GM21529 (cell line): ENCODE measurements at regions not wholly inside any gene's neighbourhood (a gene's known extent, or its start where the extent isn't known, plus 50 kb on each side); places are given as distances from the start of the nearest gene placed in this dataset.
"Not testable (repeated sequence)": the region's sequence is repeated elsewhere in the genome, so short reads cannot be mapped to it uniquely, and the experiment has no call there.

ENCODE experiments used
- ATAC-seq: cut with Tn5 transposase; IDR thresholded peaks from one replicate; pipeline ENCODE4 v1.9.1; 2021; ENCODE audit not compliant: unreplicated experiment

- ATAC-seq = no peak
Observed at GRCh38 chr13:22903301-22903700, 277.5 kb upstream of the SGCG start.

- no peak for ATAC-seq
Observed at GRCh38 chr13:22903925-22904324, 276.9 kb upstream of the SGCG start.

- no peak for ATAC-seq
Observed at GRCh38 chr13:22915442-22916082, 265.2 kb upstream of the SGCG start.

GRCh38 chr13:22916276-22916675 is 264.5 kb upstream of the SGCG start:
- not testable (repeated sequence) for ATAC-seq

- no peak for ATAC-seq
Observed at GRCh38 chr13:22925881-22926747, 254.7 kb upstream of the SGCG start.

- no peak for ATAC-seq
Observed at GRCh38 chr13:22926748-22927400, 253.9 kb upstream of the SGCG start.

GRCh38 chr13:22927845-22928244 is 252.9 kb upstream of the SGCG start:
- not testable (repeated sequence) for ATAC-seq

GRCh38 chr13:22929381-22930126 is 251.2 kb upstream of the SGCG start:
- ATAC-seq = no peak

- no peak for ATAC-seq
Observed at GRCh38 chr13:22931576-22931975, 249.2 kb upstream of the SGCG start.

GRCh38 chr13:22932632-22933412 is 248.0 kb upstream of the SGCG start:
- ATAC-seq = not testable (repeated sequence)

- ATAC-seq = no peak
Observed at GRCh38 chr13:22933571-22934181, 247.1 kb upstream of the SGCG start.

GRCh38 chr13:22934744-22935523 is 245.8 kb upstream of the SGCG start:
- ATAC-seq = no peak

GRCh38 chr13:22936228-22936627 is 244.6 kb upstream of the SGCG start:
- ATAC-seq = no peak

- ATAC-seq = no peak
Observed at GRCh38 chr13:22937241-22937640, 243.5 kb upstream of the SGCG start.

- no peak for ATAC-seq
Observed at GRCh38 chr13:22937953-22938352, 242.8 kb upstream of the SGCG start.

GRCh38 chr13:22938576-22938975 is 242.2 kb upstream of the SGCG start:
- no peak for ATAC-seq

- no peak for ATAC-seq
Observed at GRCh38 chr13:22939157-22939556, 241.6 kb upstream of the SGCG start.

GRCh38 chr13:22940090-22940710 is 240.6 kb upstream of the SGCG start:
- ATAC-seq = no peak

- ATAC-seq = no peak
Observed at GRCh38 chr13:22940736-22941135, 240.0 kb upstream of the SGCG start.
